ENCODE measurements at regions not wholly inside any gene's neighbourhood (a gene's known extent, or its start where the extent isn't known, plus 50 kb on each side); places are given as distances from the start of the nearest gene placed in this dataset.

DNA sequence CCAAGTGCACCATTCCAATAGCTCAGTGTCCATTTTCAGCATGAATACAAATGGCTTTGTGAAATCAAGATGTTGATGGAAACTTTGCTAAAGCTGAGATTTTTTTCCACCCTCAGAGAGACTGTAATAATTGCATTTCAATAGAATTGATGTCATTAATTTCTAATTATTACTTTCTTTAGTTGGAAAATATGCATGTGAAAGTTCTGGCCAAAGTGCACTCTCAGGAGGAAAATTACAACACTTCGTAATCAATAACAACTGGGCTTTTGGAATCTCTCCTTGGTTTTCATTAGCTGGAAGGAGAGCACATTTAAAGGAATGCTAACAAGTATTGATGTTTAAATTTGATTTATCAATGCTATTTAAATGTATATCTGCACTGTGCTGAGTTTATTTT lies 529.5 kb upstream of the CDH8 start:
- DNase-seq = no peak

DNA sequence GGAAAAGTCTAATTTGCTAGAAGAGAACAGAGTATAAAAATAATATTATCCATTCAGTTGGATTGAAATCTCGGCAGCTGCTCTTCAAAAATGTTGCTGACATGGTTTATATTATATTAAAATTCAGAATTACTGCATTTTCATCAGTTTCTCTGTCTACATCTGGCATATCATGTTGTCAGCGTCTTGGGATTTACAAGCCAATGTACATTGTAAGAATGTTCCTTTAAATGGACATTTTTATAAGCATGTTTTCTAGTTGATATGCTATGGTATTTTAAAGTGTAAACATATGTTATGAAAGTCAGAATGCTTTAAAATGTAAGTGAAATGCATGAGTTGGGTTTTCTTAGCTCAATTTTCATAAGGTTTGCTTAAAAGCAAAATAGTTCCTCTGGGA lies 528.1 kb upstream of the CDH8 start:
- DNase-seq = no peak

DNA sequence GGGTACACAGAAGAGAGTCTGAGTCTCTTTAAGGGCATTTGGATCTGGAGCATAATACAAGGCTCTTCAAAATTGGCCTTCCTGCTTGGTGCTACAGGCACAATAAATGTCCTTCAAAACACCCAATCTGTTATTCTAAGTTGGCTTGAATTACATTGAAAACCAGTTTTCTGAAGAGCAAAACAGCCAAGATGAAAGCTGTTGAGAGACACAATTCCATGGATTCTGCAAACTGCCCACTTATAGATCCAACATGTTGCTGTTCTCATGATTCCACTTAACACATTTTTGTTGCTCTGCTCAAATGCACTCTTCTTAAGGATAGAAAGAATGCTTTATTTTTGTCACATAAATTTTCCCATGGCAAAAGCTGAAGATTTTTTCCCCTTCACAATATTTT lies 525.9 kb upstream of the CDH8 start:
- no peak for DNase-seq

DNA sequence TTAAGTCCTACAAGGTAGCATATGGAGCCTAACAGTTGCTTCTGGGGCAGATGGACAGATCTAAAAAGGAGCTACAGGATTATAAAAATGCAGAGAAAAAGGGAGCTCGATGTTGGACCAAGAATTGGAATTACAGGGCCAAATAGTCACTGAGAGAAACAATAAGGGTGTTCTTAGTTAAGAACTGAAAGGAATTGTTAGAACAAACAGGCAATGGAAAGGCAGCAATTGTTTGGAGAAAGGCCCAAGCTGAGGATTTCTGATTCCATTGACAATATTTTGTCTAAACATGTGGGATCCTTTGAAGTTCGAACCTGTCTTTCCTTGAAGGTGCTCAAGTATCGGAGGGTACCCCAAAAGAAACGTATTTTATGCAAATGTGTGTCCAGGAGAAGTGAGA lies 513.6 kb upstream of the CDH8 start:
- DNase-seq = no peak

DNA sequence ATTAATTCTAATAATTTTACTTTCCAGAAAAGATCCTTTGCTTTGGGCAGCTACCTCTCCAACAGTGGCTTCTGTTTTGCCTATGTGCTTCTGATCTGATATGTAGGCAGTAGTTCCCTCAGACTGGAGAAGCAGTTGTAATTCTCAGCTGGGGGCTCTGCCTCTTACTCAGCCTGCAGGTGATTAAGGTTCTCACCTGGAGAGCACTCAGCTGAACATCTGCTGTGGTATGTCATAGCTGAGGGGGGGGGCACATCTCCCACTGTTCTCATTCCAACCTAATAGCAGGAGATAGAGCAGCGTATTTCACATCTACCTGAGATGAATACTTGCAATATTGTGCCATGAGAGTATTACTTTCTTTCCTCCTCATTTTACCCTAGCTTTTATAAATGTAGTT lies 511.9 kb upstream of the CDH8 start:
- no peak for DNase-seq

DNA sequence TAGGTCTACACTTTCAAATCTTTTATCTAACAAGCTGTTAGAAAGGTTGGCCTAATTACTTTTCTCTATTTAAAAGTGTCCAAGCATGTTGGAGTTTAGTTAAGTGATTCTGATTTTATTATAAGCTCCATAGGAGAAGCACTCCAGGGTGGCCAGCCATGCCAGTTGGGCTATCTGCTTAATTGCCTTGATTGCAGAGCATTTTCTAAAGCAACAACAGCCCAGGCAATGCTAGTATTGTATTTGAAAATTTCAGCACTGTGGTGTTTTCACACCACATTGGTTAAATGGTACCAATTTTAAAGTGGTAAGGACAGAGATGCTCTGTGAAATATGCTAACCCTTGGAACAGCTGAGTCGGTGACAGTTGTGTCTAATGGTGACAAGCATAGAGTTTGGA lies 510.5 kb upstream of the CDH8 start:
- DNase-seq = no peak

DNA sequence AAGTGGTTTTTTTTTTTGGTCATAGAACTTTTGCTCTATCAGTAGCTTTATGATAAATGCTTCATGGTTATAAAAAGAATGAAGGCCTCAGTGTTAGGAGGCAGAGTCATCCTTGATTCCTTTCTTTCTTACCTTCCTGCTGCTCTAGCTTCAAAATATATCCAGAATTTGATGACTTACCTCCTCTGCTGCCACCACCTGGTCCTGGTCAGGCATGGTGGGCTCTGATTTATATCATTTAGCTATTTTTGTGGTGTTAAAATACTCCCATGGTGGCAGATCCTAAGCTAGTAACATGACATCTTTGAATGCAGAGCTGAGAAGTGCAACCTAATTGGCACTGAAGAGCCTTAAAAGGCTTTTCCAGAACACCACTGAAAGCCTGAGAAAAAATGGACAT lies 508.8 kb upstream of the CDH8 start:
- DNase-seq = no peak

DNA sequence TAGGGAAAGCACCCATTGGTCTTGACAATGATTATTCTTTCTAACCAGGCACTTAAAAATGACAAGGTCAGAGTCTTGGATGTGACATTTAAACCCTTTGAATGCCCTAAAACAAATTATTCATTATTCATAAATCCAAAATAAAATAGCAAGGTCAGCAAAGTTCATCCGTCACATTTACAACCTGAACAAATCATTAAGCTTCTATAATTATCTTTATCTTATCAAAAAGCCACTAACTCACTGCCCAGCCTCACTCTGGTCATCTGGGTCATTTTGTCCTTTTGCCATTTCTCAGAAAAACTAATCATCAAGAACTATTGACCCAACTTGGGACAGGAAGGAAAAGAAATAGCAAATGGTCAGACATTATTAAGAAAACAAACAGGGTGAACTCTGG lies 507.3 kb upstream of the CDH8 start:
- no peak for DNase-seq

DNA sequence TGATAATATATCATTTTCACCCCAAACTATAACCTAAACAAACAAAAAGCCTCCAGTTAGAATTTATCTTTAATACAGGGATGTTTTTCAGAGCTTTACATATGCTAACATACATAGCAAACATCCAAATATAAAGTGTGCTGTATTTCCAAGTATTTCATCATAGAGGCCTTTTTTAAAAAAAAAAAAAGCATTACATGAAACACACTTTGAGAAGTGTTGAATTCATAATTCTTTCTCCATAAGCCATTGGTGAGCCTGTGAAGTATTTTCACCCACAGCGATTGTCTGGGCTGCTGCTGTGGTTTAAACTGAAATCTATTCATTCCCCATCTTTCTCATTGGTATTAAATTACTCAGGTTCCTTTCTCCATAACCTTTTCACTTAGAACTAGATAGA lies 503.4 kb upstream of the CDH8 start:
- DNase-seq = no peak

DNA sequence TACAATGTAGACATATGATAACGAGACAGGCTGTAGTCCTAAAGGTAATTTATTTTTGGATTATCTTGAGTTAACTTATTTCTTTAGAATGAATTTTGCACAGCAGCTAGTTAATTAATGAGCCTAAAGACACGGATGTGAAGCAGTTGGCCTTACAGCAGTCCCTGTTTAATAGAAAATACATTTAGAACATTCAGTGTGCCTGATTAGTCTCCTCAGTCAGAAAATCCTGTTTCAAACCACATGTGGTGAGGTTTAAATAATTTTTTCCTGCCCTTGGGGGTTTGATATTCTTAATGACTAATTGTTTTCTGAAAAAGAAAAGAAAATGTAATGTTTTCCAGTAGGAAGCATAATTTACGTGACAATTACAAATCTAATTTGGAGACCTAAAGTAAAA lies 494.2 kb upstream of the CDH8 start:
- DNase-seq = no peak

DNA sequence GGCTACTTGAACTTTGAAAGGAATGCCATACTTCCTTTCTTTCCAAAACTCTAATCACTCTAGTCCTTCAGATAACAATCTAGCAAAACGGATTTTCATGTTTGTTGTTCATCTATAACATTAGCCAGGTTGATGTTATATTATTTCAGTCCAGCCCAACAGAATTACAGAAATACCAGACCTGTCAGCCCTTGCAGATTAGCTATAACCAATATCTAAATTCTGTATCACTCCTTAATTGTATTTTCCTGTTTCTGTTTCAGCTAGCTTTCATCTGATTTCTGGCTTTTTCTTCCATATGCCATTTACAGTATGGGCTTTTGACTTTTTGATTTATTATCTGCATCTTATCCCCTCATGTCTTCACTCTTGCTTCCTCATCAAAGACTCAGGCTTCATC lies 479.8 kb upstream of the CDH8 start:
- no peak for DNase-seq

DNA sequence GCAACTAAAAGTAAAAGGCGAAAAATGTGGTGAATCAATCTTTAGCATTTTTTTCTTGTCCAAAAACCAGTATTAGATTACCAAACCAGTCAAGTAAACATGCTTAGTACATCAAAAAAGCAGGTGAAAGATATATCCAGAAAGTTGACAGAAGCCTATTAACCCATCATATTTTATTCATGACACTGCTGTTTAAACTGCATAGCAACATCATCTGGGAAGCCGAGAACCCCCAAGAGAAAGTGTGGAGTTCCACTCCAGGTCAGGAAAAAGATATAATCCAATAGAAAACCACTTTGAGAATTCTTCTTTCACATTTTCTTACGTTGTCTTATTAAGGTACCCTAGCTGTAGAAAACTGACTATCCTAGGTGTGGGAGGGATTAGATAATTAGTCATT lies 466.8 kb upstream of the CDH8 start:
- no peak for DNase-seq

DNA sequence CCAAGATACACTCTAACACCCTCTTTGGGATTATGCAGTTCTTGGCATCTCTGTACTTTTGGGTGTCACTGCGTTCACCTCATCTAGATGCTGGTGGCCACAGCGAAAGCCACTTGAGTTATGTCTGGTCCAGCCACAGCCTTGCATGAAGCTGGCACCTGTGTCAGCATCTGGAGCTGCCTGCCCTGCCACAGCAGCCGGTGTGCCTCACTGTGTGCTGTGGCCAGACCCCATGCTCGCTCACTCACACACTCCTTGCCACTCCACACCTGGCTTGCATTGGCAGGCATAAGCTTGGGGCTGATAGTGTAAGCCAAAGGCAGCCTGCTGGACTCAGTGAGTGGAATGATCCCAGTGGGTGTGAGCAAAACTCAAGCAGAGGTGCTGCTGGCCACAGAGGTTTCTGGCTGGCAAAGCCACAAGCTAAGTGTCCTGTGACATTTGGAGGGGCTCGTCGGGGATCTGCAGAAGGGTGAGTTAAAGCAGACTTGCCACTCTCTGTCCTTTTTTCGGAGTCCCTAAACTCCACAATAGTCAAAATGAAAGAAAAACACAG lies 442.7 kb upstream of the CDH8 start:
- DNase-seq = no peak

DNA sequence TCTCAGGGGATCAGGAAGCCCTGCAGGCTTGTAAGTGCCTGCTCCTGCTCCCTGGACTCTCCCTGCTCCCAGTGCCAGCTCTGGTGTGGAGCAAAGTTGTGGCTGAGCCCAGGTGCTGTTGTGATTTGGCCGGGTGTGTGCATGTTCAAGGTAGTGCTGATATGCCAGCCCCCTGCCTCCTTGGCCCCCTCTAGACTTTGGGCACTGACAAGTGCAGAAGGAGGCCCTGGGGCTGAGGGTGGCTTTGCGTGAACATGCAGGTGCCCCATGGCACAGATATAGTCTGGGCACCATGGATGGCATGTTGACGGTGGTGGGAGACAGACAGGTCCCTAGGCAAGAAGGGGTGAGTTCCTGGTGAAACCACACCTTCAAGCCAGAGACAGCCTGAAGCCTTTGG lies 441.6 kb upstream of the CDH8 start:
- DNase-seq = no peak

DNA sequence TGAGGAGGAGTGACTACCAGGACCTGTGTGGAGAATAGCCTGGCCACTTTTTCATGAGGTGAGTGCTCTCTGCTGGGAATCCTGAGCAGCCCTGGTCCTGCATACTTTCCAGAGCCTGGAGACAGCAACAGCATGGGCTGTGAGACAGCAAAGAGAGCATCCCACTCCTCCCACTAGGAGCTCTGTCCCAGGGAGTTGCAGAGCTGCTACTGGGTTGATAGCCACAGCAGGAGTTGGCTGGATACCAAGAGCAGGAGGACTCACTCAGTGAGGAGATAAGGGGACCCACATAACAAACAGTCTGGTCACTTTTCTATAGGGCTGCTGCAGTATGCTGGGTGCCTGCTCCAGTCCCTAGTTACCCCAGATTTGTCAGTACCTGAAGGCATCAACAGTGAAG lies 439.3 kb upstream of the CDH8 start:
- DNase-seq = no peak

DNA sequence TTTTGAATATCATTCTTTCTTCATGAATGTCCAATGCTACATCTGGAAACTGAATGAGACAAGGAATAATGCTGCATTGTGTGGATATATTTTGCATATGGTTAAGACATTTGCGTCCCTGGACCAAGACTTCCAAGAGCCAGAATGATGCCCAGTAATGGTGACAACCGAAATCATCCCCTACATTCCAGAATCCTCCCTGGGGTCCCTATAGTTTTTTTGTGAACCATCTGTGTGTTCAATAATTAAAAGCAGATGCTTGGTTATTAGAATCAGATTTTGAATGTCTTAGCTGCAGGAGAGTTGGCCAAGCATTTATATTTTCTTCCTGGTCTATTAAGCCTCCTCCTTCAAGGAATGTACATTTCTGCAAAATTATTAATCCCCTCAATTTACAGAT lies 426.7 kb upstream of the CDH8 start:
- DNase-seq = no peak

DNA sequence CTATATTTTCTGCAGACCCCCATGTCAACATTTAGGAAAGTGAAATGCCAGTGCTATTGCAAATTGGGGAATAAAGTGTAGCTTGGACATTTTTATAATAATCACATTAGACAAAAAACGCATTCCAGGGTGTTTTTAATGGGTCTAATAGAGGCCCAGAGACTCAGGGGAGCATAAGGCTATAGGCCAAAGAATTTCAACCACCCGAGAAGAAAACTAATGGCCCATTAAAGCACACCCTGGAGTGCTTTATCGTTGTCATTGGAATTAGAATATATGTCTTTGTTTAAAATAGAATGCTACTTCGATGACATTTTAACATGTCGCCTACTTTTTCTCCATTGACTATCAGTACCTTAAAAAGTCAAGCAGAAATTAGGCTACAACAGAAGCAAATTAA lies 414.1 kb upstream of the CDH8 start:
- no peak for DNase-seq

DNA sequence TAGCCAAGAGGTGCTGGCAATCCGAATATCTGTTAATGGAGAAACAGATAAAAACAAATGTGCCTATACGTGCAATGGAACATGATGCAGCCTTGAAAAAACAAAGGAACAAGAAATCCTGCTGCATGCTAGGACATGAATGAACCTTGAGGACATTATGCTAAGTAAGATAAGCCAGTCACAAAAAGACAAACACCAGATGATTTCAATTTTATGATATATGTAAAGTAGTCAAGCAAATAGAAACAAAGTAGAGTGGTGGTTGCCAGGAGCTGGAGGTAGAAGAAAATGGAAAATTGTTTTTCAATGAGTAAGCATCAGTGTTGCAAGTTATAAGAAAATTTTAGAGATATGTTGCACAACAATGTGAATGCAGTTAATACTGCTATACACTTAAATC lies 409.7 kb upstream of the CDH8 start:
- no peak for DNase-seq

DNA sequence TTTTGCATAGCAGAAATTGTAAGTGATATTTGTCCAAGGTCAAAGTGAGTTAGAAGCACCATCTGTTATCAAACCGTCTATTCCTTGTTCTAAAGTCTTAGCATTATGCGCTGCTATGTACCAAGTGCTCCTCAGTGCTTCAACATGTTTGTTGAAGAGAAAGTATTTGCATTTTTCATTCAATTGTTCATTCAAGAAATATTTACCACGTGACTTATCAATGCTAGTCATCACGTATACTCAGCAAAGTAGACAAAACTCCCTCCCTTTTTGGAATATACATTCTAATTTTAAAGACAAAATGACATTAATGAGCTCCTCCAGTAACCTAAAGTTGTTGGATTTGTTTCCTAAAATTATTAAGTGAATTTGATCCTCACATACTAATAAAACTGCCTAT lies 388.0 kb upstream of the CDH8 start:
- DNase-seq = no peak

DNA sequence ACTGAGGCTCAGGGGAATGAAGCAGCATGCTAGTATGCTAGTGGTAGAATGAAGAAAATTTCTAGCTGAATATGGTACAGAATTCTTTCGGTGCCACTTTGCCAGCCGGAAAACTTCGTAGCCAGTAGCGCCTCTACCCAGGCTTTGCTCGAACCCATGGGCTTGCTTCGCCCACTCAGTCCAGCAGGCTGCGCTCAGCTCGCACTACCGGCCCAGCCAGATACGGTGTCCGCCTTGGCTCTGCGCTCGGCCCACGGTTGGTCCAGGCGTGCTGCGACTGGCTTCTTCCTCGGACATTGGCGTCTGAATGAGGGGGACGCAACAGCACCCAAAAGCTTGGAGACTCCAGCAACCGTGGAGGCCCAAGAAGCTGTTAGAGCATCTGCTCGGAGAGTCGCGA lies 372.5 kb upstream of the CDH8 start:
- no peak for DNase-seq

DNA sequence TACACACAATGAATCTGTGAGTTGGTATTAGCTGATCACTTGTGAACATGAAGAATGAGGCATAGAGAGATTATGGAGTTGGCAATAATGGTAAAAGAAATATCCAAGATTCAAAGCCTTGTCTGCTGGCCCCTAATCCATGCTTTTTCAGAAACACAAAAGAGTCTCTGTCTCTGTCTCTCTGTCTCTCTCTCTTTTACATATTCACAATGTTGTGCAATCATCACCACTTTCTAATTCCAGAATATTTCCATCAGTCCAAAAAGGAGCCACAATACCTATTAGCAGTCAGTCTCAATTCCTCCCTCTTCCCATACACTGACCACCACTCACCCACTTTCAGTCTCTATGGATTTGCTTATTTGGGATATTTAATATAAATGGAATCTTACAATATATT lies 370.1 kb upstream of the CDH8 start:
- DNase-seq = no peak

DNA sequence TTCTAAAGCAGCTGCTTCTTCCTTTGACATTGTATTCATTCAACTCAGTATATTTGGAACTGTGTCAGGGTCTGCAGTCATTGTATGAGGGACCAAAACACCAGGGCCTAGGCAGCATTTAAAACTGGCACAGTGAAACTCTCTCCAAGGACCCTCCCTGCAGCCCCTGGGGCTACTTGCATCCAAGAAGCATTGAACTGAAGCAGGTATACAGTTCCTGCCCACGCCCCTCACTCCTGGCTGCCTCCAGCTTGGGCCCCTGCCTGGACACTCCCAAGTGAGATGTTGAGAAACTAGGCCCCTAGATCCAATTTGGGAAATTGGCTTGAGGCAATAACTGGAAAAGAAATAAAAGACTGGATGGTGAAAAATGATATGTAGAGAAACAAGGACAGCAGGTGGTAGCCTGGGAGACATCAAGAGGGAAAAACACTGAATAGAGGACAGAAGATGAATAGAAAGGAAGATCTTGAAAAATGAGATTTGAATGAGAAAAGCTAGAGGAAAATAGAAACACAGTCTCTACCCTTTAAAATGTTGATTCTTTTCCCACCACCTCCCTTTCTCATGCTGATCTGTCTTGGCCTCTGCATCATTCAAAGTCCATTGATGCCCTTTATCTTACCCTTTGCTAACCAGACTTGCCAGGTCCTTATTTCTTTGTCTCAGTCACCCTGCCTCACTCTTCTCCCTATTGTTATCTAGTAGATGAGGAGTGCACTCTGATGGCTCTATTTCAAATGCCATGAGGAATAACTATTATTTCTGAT lies 368.8 kb upstream of the CDH8 start:
- DNase-seq = no peak

DNA sequence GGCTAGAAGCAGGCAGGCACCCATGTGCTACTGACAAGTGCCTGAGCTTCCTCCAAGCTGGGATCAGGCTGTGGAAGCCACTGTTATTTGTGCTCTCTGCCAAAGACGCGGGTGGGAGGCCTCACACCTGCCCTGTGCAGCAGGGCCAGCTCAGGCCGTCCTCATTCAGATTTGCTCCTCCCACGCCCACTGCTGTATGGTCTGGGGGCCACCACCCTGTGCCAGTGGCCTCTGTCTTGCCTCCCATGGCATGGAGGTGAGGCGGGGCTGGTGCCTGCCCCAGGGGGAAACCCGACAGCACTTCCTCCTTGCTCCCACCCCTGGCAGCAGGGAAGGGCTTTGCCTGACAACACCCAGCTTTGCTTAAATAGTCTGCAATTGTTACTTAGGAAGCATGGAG lies 356.5 kb upstream of the CDH8 start:
- no peak for DNase-seq

DNA sequence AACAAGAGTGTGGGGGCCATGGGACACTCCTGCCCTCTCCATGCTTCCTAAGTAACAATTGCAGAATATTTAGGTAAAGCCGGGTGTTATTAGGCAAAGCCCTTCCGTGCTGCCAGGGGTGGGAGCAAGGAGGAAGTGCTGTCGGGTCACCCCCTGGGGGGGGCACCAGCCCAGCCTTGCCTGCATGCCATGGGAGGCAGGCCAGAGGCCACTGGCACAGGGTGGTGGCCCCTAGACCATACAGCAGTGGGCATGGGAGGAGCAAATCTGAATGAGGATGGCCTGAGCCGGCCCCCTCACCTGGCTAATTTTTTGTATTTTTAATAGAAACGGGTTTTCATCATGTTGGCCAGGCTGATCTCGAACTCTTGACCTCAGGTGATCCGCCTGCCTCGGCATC lies 355.7 kb upstream of the CDH8 start:
- DNase-seq = no peak

DNA sequence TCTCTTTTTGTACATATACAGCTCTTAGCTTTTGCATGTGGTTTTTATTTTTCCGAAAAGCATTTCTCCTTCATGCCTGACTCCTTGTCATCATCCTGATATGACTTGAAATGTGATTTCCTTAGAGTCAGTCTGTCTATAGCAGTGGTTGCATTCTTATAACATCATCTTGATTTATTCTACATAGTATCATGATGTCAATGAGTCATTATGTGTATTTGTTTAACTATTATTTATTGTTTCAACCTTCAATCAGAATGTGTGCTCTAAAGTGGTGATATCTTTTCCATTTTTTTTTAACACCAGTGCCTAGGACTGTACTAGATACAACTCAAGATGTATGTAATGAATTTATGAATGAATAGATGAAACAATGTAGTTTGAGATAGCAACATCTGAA lies 354.9 kb upstream of the CDH8 start:
- no peak for DNase-seq

DNA sequence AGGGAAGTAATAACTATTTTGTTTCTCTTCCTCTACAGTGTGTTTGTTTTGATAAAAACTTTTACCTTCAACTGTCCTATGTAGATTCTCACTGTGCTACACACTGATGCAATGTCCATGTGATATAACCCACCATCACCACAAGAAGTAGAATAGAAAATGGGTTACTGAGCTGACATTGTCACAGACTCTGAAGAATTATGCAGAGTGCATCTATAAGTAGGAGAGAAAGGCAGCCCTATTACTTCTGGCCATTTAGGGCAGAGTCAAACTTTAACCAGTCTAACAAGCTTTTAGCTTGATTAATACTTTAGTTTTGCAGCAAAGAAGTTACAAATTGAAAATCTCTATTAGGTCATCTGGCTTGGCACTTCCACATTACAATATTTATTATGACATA lies 354.0 kb upstream of the CDH8 start:
- no peak for DNase-seq

Data from GF-D8 (cell line).